ENCODE measurements at regions not wholly inside any gene's neighbourhood (a gene's known extent, or its start where the extent isn't known, plus 50 kb on each side); places are given as distances from the start of the nearest gene placed in this dataset.

DNA sequence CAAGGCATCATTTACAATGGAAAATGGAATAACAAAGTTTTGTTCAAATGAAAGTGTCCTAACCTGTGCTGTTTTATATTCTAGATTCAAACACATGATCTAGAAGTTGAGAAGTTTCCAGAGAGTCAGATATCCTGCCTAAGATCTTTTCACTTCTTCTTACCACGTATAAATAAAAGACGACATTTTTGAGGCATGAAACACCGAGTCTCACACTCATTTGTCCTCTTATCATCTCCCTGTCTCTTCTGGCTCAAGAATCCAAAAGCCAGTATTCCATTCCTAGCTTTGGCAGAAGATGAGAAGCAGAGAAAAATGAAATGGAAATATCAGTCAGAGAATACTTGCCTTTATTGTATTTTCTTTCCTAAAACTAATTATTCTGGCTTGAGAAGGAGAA is 738.6 kb upstream of the NR2F2 start:
- no peak overlapping the region for H3K27ac ChIP-seq (ENCODE audit: low read length)
- H3K9ac ChIP-seq (ENCODE audit: low read length in 2 of 2), result no peak overlapping the region
- H3K9me3 ChIP-seq (ENCODE audit: control insufficient read depth in 2 of 2, low read length in 2 of 2), result no peaks in the 10 kb centered on the region
- H3K36me3 ChIP-seq (ENCODE audit: control insufficient read depth in 2 of 2, insufficient read depth in 2 of 2, low read length in 2 of 2), result no peaks in the 10 kb centered on the region
- H3K27me3 ChIP-seq (ENCODE audit: control insufficient read depth in 1 of 2, insufficient read depth in 2 of 2, low read length in 2 of 2), result no peaks in the 10 kb centered on the region
- H3K4me1 ChIP-seq (ENCODE audit: control insufficient read depth, insufficient read depth, low read length), result no peaks in the 10 kb centered on the region
- no peak overlapping the region for H3K4me3 ChIP-seq (ENCODE audit: low read length in 2 of 2)

DNA sequence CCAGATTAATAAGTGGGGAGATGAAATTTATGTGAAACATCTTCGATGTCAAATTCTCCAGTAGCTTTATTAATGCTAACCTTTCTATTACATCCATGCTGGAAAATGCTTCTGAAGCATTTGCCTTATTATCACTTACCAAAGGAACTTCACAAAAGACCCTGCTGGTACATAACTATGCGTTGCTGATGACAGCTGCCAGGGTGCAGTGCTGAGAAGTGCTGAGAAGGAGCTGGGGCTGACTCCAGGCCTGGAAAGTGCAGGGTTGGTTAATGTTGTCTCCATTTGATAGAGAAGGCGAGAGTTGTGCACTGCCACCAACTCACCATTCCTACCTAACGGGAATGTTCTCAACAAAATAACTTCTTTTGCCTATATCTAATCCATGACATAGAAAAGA is 736.0 kb upstream of the NR2F2 start:
- Histone ChIP-seq H3K36me3 (ENCODE audit: control insufficient read depth in 2 of 2, insufficient read depth in 2 of 2, low read length in 2 of 2) (no peaks in the 10 kb centered on the region), H3K27ac (ENCODE audit: low read length) (no peak overlapping the region), H3K27me3 (ENCODE audit: control insufficient read depth in 1 of 2, insufficient read depth in 2 of 2, low read length in 2 of 2) (no peaks in the 10 kb centered on the region), H3K9me3 (ENCODE audit: control insufficient read depth in 2 of 2, low read length in 2 of 2) (no peaks in the 10 kb centered on the region), H3K9ac (ENCODE audit: low read length in 2 of 2) (no peak overlapping the region), H3K4me3 (ENCODE audit: low read length in 2 of 2) (no peak overlapping the region), H3K4me1 (ENCODE audit: control insufficient read depth, insufficient read depth, low read length) (no peaks in the 10 kb centered on the region)

DNA sequence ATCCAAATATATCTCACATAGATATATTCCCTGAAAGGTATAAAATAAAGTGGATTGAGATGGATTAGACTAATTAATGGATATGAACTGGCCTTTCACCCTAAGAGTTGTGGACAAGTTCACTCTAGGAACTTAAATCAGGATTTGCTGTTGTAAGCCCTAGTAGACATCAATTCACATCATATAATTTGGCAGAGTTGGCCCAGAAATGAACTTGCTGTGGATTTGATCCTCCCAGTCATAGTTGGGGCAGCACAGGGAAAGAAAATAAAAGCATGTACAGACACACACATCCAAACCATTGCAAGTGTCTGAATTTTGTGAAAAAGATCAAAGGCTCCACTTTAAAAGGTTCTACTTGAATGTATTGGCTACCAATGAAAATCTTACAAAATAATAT is 734.7 kb upstream of the NR2F2 start:
- Histone ChIP-seq H3K27ac (ENCODE audit: low read length) (no peak overlapping the region), H3K27me3 (ENCODE audit: control insufficient read depth in 1 of 2, insufficient read depth in 2 of 2, low read length in 2 of 2) (no peaks in the 10 kb centered on the region), H3K9me3 (ENCODE audit: control insufficient read depth in 2 of 2, low read length in 2 of 2) (peaks cover 0 to 5% of the 10 kb centered on the region in 2 donors), H3K36me3 (ENCODE audit: control insufficient read depth in 2 of 2, insufficient read depth in 2 of 2, low read length in 2 of 2) (no peaks in the 10 kb centered on the region), H3K4me3 (ENCODE audit: low read length in 2 of 2) (no peak overlapping the region), H3K4me1 (ENCODE audit: control insufficient read depth, insufficient read depth, low read length) (no peaks in the 10 kb centered on the region), H3K9ac (ENCODE audit: low read length in 2 of 2) (no peak overlapping the region)

DNA sequence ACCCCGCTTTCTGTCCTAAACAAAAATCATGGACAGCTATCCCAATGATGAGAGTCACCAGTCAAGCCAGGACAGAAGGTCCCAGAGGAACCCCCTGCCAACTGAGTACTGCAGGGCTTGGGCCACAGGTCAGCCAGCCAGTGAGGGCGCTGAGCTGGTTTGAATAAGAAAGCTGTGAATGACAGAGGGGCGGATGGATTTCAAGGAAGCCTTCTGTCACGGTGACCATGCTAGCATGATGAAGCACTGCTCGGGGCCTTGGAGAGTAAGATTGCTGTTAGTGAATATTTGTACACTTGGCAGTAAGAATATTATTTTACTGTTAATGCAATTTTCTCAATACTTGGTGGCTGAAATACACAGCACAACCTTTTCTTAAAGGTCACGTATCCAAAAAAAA is 734.0 kb upstream of the NR2F2 start:
- Histone ChIP-seq H3K9me3 (ENCODE audit: control insufficient read depth in 2 of 2, low read length in 2 of 2) (peaks cover 0 to 5% of the 10 kb centered on the region in 2 donors), H3K36me3 (ENCODE audit: control insufficient read depth in 2 of 2, insufficient read depth in 2 of 2, low read length in 2 of 2) (no peaks in the 10 kb centered on the region)

DNA sequence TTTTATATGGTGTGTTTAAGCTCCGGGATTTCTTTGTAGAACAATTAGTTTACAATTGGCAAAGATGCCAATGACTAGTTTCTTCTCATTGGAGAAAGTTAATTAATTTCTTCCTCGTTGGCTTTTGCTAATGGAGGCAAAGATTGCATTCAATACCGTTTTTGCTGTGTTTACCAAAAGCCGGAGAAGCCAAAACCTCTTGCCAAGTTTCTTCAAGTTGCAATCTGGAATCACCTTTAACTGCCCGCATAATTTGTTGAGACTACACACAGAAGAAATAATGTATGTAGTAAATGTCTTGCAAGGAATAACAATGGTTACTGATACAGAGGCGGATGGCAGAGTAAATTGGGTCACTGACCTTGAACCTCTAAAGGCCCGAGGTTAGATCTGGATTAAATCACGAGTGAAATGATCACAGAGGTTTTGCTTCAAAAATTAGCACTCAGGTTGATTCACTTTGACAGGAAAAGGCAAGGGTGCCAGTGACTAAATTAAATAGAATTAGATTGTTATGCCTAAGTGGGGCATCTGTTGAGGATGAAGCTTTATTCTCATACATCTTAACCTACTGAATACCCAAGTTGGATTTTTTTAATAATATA is 732.1 kb upstream of the NR2F2 start:
- H3K9ac ChIP-seq (ENCODE audit: low read length in 2 of 2), result no peak overlapping the region
- no peaks in the 10 kb centered on the region for H3K4me1 ChIP-seq (ENCODE audit: control insufficient read depth, insufficient read depth, low read length)
- H3K27me3 ChIP-seq (ENCODE audit: control insufficient read depth in 1 of 2, insufficient read depth in 2 of 2, low read length in 2 of 2), result no peaks in the 10 kb centered on the region
- no peak overlapping the region for H3K27ac ChIP-seq (ENCODE audit: low read length)
- H3K4me3 ChIP-seq (ENCODE audit: low read length in 2 of 2), result no peak overlapping the region
- H3K9me3 ChIP-seq (ENCODE audit: control insufficient read depth in 2 of 2, low read length in 2 of 2), result peaks cover 0 to 5% of the 10 kb centered on the region in 2 donors
- H3K36me3 ChIP-seq (ENCODE audit: control insufficient read depth in 2 of 2, insufficient read depth in 2 of 2, low read length in 2 of 2), result no peaks in the 10 kb centered on the region

More for the DNA sequence above, 734.0 kb upstream of the NR2F2 start:
- H3K9ac ChIP-seq (ENCODE audit: low read length in 2 of 2), result no peak overlapping the region
- no peaks in the 10 kb centered on the region for H3K27me3 ChIP-seq (ENCODE audit: control insufficient read depth in 1 of 2, insufficient read depth in 2 of 2, low read length in 2 of 2)
- no peak overlapping the region for H3K27ac ChIP-seq (ENCODE audit: low read length)
- H3K4me1 ChIP-seq (ENCODE audit: control insufficient read depth, insufficient read depth, low read length), result no peaks in the 10 kb centered on the region
- H3K4me3 ChIP-seq (ENCODE audit: low read length in 2 of 2), result no peak overlapping the region

DNA sequence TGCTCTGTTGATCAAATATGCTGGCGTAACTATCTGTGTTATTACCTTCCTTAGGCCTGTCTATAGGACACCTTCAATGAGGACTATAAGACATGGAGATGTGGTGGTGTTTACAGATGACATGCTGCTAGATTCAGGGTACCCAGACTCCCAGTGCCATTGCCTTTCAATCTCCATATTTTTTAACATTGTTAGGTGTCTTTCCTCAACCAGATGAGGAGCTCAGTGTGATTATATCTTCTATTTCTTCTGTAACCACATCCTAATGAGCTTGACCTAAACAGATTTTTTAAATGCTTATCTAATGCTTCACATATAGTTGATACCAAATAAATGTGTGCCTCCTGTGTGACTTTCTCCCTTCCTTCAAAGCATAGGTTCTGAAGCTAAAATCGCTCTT is 730.1 kb upstream of the NR2F2 start:
- H3K4me3 ChIP-seq (ENCODE audit: low read length in 2 of 2), result no peak overlapping the region
- H3K27ac ChIP-seq (ENCODE audit: low read length), result no peak overlapping the region
- H3K9ac ChIP-seq (ENCODE audit: low read length in 2 of 2), result no peak overlapping the region
- H3K9me3 ChIP-seq (ENCODE audit: control insufficient read depth in 2 of 2, low read length in 2 of 2), result peaks cover 0 to 5% of the 10 kb centered on the region in 2 donors
- no peaks in the 10 kb centered on the region for H3K4me1 ChIP-seq (ENCODE audit: control insufficient read depth, insufficient read depth, low read length)
- H3K27me3 ChIP-seq (ENCODE audit: control insufficient read depth in 1 of 2, insufficient read depth in 2 of 2, low read length in 2 of 2), result no peaks in the 10 kb centered on the region
- H3K36me3 ChIP-seq (ENCODE audit: control insufficient read depth in 2 of 2, insufficient read depth in 2 of 2, low read length in 2 of 2), result no peaks in the 10 kb centered on the region

DNA sequence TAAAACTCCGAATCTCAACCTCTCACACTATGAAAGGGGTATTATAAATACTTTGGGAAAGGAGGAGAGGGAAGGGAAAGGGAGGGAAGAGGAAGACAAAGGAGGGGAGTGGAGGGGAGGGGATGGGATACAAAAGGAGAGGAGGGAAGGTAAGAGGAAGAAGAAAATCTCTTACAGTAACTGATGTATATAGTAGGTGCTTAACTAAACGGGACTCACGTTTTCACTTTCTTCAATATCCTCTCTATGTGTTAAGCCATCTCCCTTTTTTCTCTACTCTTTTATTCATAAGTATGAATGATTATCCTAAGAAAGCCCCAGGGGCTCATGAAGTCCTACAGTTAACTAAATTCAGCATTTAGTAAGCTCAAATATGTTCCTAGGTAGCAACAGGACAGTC is 729.6 kb upstream of the NR2F2 start:
- H3K4me3 ChIP-seq (ENCODE audit: low read length in 2 of 2), result no peak overlapping the region
- no peaks in the 10 kb centered on the region for H3K27me3 ChIP-seq (ENCODE audit: control insufficient read depth in 1 of 2, insufficient read depth in 2 of 2, low read length in 2 of 2)
- no peaks in the 10 kb centered on the region for H3K4me1 ChIP-seq (ENCODE audit: control insufficient read depth, insufficient read depth, low read length)
- no peaks in the 10 kb centered on the region for H3K36me3 ChIP-seq (ENCODE audit: control insufficient read depth in 2 of 2, insufficient read depth in 2 of 2, low read length in 2 of 2)
- H3K27ac ChIP-seq (ENCODE audit: low read length), result no peak overlapping the region
- peaks cover 0 to 5% of the 10 kb centered on the region in 2 donors for H3K9me3 ChIP-seq (ENCODE audit: control insufficient read depth in 2 of 2, low read length in 2 of 2)
- no peak overlapping the region for H3K9ac ChIP-seq (ENCODE audit: low read length in 2 of 2)

DNA sequence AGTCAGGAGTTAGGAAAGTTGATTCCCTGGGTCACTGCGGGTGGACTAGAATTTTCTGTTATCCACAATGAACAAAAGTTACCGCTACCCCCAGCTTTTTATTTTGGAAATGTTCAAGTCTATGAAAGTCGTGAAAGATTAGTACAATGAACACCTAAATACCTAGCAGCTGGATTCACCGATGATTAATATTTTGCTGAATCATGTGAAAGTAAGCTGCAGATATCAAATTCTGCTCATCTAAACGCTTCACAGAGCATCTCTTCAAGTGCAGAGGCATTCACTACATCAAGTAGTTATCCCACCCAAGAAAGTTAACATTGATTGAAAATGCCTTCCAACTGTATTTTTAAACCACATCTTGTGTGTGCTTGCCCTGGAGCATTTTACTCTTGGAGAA is 729.0 kb upstream of the NR2F2 start:
- Histone ChIP-seq H3K27ac (ENCODE audit: low read length) (no peak overlapping the region), H3K4me1 (ENCODE audit: control insufficient read depth, insufficient read depth, low read length) (no peaks in the 10 kb centered on the region), H3K36me3 (ENCODE audit: control insufficient read depth in 2 of 2, insufficient read depth in 2 of 2, low read length in 2 of 2) (no peaks in the 10 kb centered on the region), H3K9ac (ENCODE audit: low read length in 2 of 2) (no peak overlapping the region), H3K4me3 (ENCODE audit: low read length in 2 of 2) (no peak overlapping the region), H3K9me3 (ENCODE audit: control insufficient read depth in 2 of 2, low read length in 2 of 2) (peaks cover 0 to 5% of the 10 kb centered on the region in 2 donors), H3K27me3 (ENCODE audit: control insufficient read depth in 1 of 2, insufficient read depth in 2 of 2, low read length in 2 of 2) (no peaks in the 10 kb centered on the region)

DNA sequence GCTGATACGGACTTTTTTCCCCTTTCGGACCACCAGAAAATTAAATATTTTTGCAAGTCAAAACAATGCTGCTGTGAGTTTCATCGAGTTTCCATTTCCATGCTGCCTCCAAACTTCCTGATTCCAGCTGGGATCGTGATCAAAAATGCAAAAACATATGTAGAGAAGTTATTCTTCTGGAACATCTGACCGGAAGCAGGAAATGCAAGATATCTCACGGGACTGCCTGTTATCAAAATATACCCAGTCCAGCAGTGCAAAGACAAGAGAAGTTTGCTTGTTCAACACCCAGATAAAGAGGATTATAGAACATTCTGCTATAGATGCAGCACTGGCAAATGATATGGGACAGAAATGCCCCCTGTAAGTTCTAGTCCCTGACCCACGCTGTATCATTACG is 726.7 kb upstream of the NR2F2 start:
- Histone ChIP-seq H3K9me3 (ENCODE audit: control insufficient read depth in 2 of 2, low read length in 2 of 2) (peaks cover 0 to 5% of the 10 kb centered on the region in 2 donors), H3K4me1 (ENCODE audit: control insufficient read depth, insufficient read depth, low read length) (no peaks in the 10 kb centered on the region), H3K27ac (ENCODE audit: low read length) (no peak overlapping the region), H3K9ac (ENCODE audit: low read length in 2 of 2) (no peak overlapping the region), H3K27me3 (ENCODE audit: control insufficient read depth in 1 of 2, insufficient read depth in 2 of 2, low read length in 2 of 2) (no peaks in the 10 kb centered on the region), H3K4me3 (ENCODE audit: low read length in 2 of 2) (no peak overlapping the region), H3K36me3 (ENCODE audit: control insufficient read depth in 2 of 2, insufficient read depth in 2 of 2, low read length in 2 of 2) (no peaks in the 10 kb centered on the region)

DNA sequence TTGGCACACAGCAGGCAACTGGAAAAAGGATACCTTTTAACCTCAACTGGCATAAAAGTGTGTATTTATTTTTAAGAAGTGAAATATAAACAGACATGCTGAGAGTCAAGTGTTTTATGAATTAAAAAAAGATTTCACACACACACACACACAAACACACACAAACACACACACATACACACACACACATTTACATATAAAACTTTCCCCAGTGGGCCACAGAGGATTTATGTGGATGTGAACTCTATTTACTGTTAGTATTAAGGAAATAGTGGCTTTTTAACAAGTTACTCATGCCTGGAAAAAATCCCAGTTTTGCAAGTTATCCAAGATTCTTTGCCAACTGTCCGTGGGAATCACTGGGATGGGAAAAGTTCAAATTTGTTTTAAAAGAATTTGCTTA is 725.9 kb upstream of the NR2F2 start:
- no peaks in the 10 kb centered on the region for H3K27me3 ChIP-seq (ENCODE audit: control insufficient read depth in 1 of 2, insufficient read depth in 2 of 2, low read length in 2 of 2)
- H3K4me3 ChIP-seq (ENCODE audit: low read length in 2 of 2), result no peak overlapping the region
- peaks cover 0 to 5% of the 10 kb centered on the region in 2 donors for H3K9me3 ChIP-seq (ENCODE audit: control insufficient read depth in 2 of 2, low read length in 2 of 2)
- no peak overlapping the region for H3K27ac ChIP-seq (ENCODE audit: low read length)
- no peaks in the 10 kb centered on the region for H3K4me1 ChIP-seq (ENCODE audit: control insufficient read depth, insufficient read depth, low read length)
- no peaks in the 10 kb centered on the region for H3K36me3 ChIP-seq (ENCODE audit: control insufficient read depth in 2 of 2, insufficient read depth in 2 of 2, low read length in 2 of 2)
- no peak overlapping the region for H3K9ac ChIP-seq (ENCODE audit: low read length in 2 of 2)

DNA sequence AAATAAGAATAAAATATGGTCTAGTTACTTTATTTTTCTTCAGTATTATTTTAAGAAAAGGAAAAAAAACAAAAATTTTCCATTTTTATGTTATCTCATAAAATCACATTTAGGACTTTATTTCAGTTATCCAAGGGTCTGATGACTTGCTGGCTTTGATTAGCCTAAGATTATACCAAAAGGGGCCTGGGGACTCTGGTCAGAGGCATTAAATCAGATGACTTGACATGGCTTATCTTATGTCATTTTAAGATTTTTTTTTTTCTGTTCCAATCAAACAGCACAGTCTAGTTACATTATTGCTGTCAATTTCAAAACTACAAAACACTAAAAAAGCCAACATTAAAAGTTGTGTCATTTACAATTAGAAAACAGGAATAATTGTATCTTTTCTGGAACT is 725.4 kb upstream of the NR2F2 start:
- Histone ChIP-seq H3K9ac (ENCODE audit: low read length in 2 of 2) (no peak overlapping the region), H3K4me3 (ENCODE audit: low read length in 2 of 2) (no peak overlapping the region), H3K4me1 (ENCODE audit: control insufficient read depth, insufficient read depth, low read length) (no peaks in the 10 kb centered on the region), H3K27me3 (ENCODE audit: control insufficient read depth in 1 of 2, insufficient read depth in 2 of 2, low read length in 2 of 2) (no peaks in the 10 kb centered on the region), H3K36me3 (ENCODE audit: control insufficient read depth in 2 of 2, insufficient read depth in 2 of 2, low read length in 2 of 2) (no peaks in the 10 kb centered on the region), H3K9me3 (ENCODE audit: control insufficient read depth in 2 of 2, low read length in 2 of 2) (peaks cover 0 to 2% of the 10 kb centered on the region in 2 donors), H3K27ac (ENCODE audit: low read length) (no peak overlapping the region)
